SH-SY5Y (cell line): ENCODE measurements at regions not wholly inside any gene's neighbourhood (a gene's known extent, or its start where the extent isn't known, plus 50 kb on each side); places are given as distances from the start of the nearest gene placed in this dataset.

Source experiments
- GATA2 ChIP-seq: IDR thresholded peaks from 2 replicates; pipeline ENCODE4 v1.6.1; 2011; ENCODE audit warnings: mild to moderate bottlenecking, low read depth, low read length
- GATA3 ChIP-seq: IDR thresholded peaks from 2 replicates; pipeline ENCODE4 v1.6.1; 2011; ENCODE audit warnings: low read depth, mild to moderate bottlenecking, low read length, moderate library complexity

GRCh38 chr1:169049258-169049938, 57.1 kb upstream of the ATP1B1 start:
- TF ChIP-seq GATA2: no peak
- no peak for TF ChIP-seq GATA3
